GM06990 (cell line): ENCODE measurements at regions not wholly inside any gene's neighbourhood (a gene's known extent, or its start where the extent isn't known, plus 50 kb on each side); places are given as distances from the start of the nearest gene placed in this dataset.

Experiments used
- DNase-seq: peaks from one replicate; pipeline ENCODE4 v3.0.0-alpha.2; 2011; ENCODE audit not compliant: insufficient read length; ENCODE audit errors: extremely low read depth
- H3K27me3 ChIP-seq: replicated peaks from 2 replicates; pipeline ENCODE4 v1.6.0; 2011; ENCODE audit warnings: low read length; ENCODE audit not compliant: control insufficient read depth, insufficient read depth
- H3K36me3 ChIP-seq: 2 replicates; pipeline ENCODE4 v1.5.1; 2011; ENCODE audit warnings: low read length; ENCODE audit not compliant: control insufficient read depth, insufficient read depth
- H3K4me3 ChIP-seq: replicated peaks from 2 replicates; pipeline ENCODE4 v1.5.1; 2011; ENCODE audit warnings: low read depth, mild to moderate bottlenecking, control low read depth, low read length
- TF ChIP-seq, protein P1 (sequence below): IDR thresholded peaks from 2 replicates; pipeline ENCODE4 v1.5.1; 2011; ENCODE audit warnings: low read length, control low read depth, mild to moderate bottlenecking, inconsistent platforms; ENCODE audit not compliant: insufficient read depth, poor library complexity, severe bottlenecking

DNA sequence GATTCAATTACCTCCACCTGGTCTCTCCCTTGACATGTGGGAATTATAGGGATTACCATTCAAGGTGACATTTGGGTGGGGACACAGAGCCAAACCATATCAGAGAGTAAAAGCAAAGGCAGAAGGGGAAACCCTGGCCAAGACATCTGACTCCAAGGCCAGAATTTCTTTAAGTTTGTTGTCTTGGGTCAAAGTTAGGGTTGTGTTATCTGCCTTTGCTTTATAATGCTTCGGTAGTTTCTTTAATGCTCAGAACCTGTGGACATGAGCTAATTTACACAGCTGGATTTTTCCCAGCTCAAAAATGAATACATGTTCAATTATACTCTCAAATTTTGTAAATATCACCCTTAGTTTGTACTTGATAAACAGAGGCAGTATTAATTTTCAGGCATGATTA is 1074.4 kb downstream of the ADGRL2 start:
- Histone ChIP-seq H3K27me3 (no peaks in the 10 kb centered on the region), H3K36me3 (no peaks in the 10 kb centered on the region), H3K4me3 (no peak overlapping the region)
- DNase-seq = no peak
- TF ChIP-seq, protein P1, sequence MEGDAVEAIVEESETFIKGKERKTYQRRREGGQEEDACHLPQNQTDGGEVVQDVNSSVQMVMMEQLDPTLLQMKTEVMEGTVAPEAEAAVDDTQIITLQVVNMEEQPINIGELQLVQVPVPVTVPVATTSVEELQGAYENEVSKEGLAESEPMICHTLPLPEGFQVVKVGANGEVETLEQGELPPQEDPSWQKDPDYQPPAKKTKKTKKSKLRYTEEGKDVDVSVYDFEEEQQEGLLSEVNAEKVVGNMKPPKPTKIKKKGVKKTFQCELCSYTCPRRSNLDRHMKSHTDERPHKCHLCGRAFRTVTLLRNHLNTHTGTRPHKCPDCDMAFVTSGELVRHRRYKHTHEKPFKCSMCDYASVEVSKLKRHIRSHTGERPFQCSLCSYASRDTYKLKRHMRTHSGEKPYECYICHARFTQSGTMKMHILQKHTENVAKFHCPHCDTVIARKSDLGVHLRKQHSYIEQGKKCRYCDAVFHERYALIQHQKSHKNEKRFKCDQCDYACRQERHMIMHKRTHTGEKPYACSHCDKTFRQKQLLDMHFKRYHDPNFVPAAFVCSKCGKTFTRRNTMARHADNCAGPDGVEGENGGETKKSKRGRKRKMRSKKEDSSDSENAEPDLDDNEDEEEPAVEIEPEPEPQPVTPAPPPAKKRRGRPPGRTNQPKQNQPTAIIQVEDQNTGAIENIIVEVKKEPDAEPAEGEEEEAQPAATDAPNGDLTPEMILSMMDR = no peak

DNA sequence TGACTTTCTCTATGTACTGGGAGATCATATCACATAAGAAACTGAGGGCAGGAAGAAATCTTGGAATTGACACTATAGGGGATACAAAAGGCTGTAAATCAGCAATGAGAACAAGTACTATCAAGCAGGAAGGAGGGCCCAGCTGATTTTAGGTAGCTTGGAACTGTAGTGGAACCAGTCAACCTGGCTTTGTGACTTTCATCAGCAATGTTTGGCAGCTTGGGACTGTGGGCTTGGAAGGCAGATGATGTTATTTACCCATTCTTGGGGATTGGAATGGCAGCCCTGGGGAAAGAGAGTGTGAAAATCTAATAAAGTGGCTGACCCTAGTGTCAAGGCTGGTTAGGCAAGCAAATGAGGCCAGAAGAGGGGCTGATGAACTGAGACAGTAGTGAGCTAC is 1073.3 kb downstream of the ADGRL2 start:
- TF ChIP-seq, protein P1 = no peak
- H3K36me3 ChIP-seq = no peaks in the 10 kb centered on the region
- DNase-seq = no peak
- H3K27me3 ChIP-seq = no peaks in the 10 kb centered on the region
- no peak overlapping the region for H3K4me3 ChIP-seq

DNA sequence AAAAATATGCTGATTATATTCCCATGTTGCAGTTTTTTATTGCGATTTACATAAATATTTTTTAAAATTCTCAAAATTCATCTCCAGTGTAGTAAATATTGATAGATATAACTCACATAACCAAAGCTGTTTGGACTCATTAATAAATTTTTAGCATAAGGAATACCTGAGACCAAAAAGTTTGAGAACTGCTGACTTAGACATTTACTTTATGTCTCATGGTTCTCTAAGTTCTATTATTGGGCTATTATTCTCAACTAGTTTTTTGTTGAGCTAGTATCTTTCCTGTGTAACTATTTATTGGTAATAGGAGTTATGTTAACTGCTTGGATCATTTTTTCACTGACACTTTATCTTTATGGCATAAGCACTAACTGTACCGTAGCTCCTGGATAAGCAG is 1069.6 kb downstream of the ADGRL2 start:
- no peak for DNase-seq
- Histone ChIP-seq H3K36me3 (no peaks in the 10 kb centered on the region), H3K27me3 (no peaks in the 10 kb centered on the region), H3K4me3 (no peak overlapping the region)
- TF ChIP-seq, protein P1 = no peak

DNA sequence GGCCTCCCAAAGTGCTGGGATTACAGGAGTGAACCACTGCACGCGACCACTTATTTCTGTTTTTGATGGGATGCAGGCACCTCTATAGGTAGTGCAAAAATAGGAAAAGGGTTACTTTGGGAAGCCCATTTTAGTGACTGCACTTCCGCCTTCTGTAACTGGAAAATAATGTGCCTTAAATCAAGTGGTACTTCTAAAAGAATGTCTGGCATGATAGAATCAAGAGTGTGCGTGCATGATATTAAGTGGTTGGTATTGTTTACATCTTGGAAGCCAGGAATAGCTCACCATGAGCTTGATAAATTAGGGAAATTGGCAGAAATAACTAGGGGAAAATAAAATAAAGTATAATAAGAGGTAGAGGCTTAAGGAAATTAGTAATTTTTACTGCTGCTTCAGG is 1067.0 kb downstream of the ADGRL2 start:
- Histone ChIP-seq H3K36me3 (no peaks in the 10 kb centered on the region), H3K27me3 (no peaks in the 10 kb centered on the region), H3K4me3 (no peak overlapping the region)
- DNase-seq = no peak
- TF ChIP-seq, protein P1 = no peak

DNA sequence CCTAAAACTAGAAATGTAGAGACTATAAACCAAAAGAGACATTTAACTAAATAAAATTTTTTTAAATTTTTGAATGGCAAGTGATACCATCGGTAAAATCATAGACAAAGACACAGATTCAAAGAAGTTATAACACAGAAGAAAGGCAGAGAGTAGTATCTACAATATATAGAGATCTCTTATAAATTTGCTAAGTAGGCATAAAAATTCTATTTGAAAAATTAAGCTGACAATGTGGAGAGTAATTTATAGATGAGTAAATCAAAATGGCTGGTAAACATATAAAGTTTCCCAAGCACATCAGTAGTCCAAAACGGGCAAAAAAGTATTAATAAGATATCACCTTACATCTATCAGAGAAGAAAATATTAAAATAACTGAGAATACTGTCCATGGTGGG is 1061.0 kb downstream of the ADGRL2 start:
- Histone ChIP-seq H3K4me3 (no peak overlapping the region), H3K27me3 (no peaks in the 10 kb centered on the region), H3K36me3 (no peaks in the 10 kb centered on the region)
- TF ChIP-seq, protein P1 = no peak
- DNase-seq = no peak

DNA sequence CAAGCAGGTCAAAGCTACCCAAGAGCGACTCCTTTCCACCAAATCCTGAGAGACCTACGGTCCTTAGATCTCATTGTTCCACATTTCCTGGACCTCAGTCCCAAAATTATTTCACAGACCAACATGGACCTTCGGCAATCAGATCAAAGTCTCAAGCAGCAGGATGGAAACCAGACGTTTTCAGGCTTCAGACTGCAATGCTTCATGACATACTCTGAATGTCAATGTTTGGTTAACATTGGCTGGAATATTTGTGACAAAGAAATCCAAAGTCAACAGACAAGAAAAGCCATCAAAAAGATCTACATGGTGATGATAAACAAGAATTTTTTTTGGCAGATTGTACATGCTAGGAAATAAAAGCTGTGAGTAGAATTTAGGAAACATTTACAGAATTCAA is 1057.3 kb downstream of the ADGRL2 start:
- TF ChIP-seq, protein P1 = no peak
- DNase-seq = no peak
- no peaks in the 10 kb centered on the region for H3K27me3 ChIP-seq
- H3K4me3 ChIP-seq = no peak overlapping the region
- no peaks in the 10 kb centered on the region for H3K36me3 ChIP-seq
